ENCODE measurements at regions not wholly inside any gene's neighbourhood (a gene's known extent, or its start where the extent isn't known, plus 50 kb on each side); places are given as distances from the start of the nearest gene placed in this dataset.
A peak's percentile ranks its signal among the peaks of the same experiment; 100 is the strongest.

DNA sequence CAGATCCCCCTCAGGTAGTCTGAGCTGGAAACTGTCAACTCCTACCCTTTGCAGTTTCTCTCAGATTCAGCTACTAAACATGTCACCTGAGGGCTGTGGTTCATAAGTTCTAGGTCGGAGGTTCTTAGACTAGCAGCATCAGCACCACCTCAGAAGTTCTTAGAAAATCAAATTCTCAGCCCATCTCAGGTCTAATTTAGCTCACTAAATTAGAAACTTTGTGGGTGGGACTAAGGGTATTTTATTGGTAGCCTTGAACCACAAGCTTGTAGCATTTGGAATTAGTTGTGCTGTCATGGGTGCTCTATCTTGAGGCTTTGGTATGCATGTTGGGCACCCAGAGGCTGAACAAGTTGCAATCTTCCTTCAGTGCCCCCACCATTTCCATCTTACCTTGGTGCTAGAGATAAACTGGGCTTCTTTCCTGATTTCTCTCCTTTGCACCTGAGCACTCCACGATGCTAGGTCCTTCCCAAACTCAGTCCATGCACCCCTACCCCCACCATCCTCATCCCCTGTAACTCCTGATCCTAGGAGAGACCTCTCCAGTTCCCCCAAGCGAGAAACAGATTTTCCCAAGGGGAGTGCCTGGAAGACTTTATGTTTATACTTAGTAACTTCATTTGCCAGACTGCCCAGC is 54.2 kb downstream of the S1PR1 start:
- H3K27me3 ChIP-seq (ENCODE audit: insufficient read depth, low read length): no peaks in the 10 kb centered on the region
- no peaks in the 10 kb centered on the region for H3K9me3 ChIP-seq (ENCODE audit: low read depth, low read length)
- H3K4me3 ChIP-seq (ENCODE audit: low read length): no peak overlapping the region
- peaks cover 58% of the 10 kb centered on the region for H3K4me1 ChIP-seq (ENCODE audit: insufficient read depth, low read length)

DNA sequence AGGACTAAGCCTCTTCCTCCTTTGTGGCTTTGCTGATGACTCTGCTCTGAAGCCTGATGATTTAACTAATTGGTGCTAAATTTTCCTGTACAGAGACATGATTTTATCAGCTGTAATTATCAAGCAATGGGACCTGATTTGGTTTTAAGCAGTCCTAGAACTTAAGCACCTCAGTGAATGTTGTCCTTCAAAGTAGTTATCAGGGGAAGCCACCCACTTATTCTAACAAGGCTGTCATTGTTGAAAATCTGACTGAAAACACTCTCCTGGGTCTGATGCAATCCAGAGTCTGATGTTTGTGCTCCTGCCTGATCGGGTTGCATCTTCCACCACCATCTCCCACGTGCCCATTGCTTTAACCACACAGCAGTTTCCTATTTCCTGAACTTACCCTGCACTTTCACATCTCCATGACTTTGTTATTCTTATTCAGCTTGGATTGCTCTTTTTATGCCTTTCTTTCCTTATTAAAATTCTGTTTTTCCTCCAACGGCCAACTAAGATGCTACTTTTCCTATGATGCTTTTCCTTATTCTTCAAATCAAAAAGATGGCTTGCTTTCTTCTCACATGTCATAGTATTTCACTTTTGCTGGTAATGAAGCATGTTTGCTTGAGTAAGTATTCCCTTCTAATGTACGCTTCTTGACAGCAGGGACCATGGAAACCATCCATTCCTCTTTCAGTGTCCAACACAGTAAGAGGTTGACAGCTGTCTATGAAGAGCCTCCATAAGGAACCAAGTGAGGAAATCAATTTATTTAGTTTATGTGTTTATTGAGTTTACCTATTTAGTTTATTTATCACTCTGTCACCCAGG is 55.0 kb downstream of the S1PR1 start:
- Histone ChIP-seq H3K4me3 (ENCODE audit: low read length) (no peak overlapping the region), H3K9me3 (ENCODE audit: low read depth, low read length) (no peaks in the 10 kb centered on the region), H3K27me3 (ENCODE audit: insufficient read depth, low read length) (no peaks in the 10 kb centered on the region), H3K4me1 (ENCODE audit: insufficient read depth, low read length) (peaks cover 53% of the 10 kb centered on the region)

- H3K4me3 ChIP-seq (ENCODE audit: low read length): no peak overlapping the region
- H3K27me3 ChIP-seq (ENCODE audit: insufficient read depth, low read length): no peaks in the 10 kb centered on the region
- peaks cover 45% of the 10 kb centered on the region for H3K4me1 ChIP-seq (ENCODE audit: insufficient read depth, low read length)
- no peaks in the 10 kb centered on the region for H3K9me3 ChIP-seq (ENCODE audit: low read depth, low read length)
These were observed 56.7 kb downstream of the S1PR1 start for GRCh38 chr1:101293461-101294051.

DNA sequence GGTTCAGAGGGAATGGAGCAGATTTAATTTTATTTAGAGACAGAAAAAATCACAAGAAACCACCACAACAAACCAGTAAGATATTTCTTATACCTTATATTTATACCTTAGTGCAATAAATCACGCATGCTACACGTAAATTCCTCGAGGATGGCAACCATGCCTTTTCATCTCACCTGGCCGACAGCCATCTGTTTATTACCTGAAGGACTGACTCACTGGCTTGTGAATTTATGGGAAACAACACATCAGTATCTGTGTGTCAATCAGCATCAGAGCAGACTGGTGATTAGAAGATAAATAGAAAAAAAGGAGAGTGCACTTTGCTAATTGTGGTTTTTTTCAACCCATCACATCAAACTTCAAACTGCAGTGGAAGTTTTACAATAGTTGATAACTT is 58.4 kb downstream of the S1PR1 start:
- Histone ChIP-seq H3K4me1 (ENCODE audit: insufficient read depth, low read length) (peaks cover 43% of the 10 kb centered on the region), H3K9me3 (ENCODE audit: low read depth, low read length) (no peaks in the 10 kb centered on the region), H3K4me3 (ENCODE audit: low read length) (no peak overlapping the region), H3K27me3 (ENCODE audit: insufficient read depth, low read length) (no peaks in the 10 kb centered on the region)

DNA sequence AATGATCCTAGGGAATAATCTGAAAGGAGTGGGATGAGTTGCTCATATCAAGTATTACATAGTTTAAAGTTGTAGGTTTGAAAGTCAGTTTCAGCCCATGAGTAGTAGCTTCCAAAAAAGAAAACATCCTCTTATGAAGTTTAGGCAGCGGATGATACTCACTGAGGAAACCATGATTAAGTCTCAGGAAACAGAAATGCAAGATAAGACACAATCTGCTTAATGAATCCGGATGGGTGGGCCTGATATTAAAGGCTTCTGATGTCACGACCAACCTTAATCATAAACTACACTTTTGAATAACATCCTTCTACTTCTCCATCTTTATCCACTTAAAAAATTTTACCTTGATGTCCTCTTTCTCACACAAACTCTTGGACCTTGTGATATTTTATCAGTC is 61.8 kb downstream of the S1PR1 start:
- H3K27me3 ChIP-seq (ENCODE audit: insufficient read depth, low read length): no peaks in the 10 kb centered on the region
- H3K4me1 ChIP-seq (ENCODE audit: insufficient read depth, low read length): peaks cover 9% of the 10 kb centered on the region
- no peaks in the 10 kb centered on the region for H3K9me3 ChIP-seq (ENCODE audit: low read depth, low read length)
- H3K4me3 ChIP-seq (ENCODE audit: low read length): no peak overlapping the region

- no peaks in the 10 kb centered on the region for H3K27me3 ChIP-seq (ENCODE audit: insufficient read depth, low read length)
- H3K9me3 ChIP-seq (ENCODE audit: low read depth, low read length): no peaks in the 10 kb centered on the region
These were observed 62.3 kb downstream of the S1PR1 start for GRCh38 chr1:101299141-101299540.

GRCh38 chr1:101299710-101300109 is 62.9 kb downstream of the S1PR1 start:
- H3K4me3 ChIP-seq (ENCODE audit: low read length): no peak overlapping the region
- H3K4me1 ChIP-seq (ENCODE audit: insufficient read depth, low read length): peaks cover 4% of the 10 kb centered on the region
- H3K27me3 ChIP-seq (ENCODE audit: insufficient read depth, low read length): no peaks in the 10 kb centered on the region
- no peaks in the 10 kb centered on the region for H3K9me3 ChIP-seq (ENCODE audit: low read depth, low read length)

More at GRCh38 chr1:101299141-101299540, 62.3 kb downstream of the S1PR1 start:
- Histone ChIP-seq H3K4me3 (ENCODE audit: low read length) (no peak overlapping the region), H3K4me1 (ENCODE audit: insufficient read depth, low read length) (peaks cover 4% of the 10 kb centered on the region)

DNA sequence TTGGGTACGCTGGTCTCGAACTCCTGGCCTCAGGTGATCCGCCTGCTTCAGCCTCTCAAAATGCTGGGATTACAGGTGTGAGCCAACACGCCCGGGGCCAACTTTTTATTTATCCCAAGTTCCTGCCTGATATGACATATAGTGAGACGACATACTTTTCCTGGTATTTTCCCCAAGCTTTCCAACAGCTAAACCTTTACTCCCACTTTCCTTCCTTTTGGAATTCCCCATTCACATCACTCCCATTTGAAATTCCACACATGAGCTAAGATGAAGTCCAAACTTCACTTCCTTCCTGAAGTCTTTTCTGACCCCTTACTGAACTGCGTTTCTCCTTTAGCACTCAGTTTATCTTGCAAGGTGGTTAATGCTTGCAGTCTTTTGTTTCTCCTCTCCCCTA is 64.1 kb downstream of the S1PR1 start:
- H3K9me3 ChIP-seq (ENCODE audit: low read depth, low read length): no peaks in the 10 kb centered on the region
- peaks cover 4% of the 10 kb centered on the region for H3K4me1 ChIP-seq (ENCODE audit: insufficient read depth, low read length)
- no peak overlapping the region for H3K4me3 ChIP-seq (ENCODE audit: low read length)
- no peaks in the 10 kb centered on the region for H3K27me3 ChIP-seq (ENCODE audit: insufficient read depth, low read length)

DNA sequence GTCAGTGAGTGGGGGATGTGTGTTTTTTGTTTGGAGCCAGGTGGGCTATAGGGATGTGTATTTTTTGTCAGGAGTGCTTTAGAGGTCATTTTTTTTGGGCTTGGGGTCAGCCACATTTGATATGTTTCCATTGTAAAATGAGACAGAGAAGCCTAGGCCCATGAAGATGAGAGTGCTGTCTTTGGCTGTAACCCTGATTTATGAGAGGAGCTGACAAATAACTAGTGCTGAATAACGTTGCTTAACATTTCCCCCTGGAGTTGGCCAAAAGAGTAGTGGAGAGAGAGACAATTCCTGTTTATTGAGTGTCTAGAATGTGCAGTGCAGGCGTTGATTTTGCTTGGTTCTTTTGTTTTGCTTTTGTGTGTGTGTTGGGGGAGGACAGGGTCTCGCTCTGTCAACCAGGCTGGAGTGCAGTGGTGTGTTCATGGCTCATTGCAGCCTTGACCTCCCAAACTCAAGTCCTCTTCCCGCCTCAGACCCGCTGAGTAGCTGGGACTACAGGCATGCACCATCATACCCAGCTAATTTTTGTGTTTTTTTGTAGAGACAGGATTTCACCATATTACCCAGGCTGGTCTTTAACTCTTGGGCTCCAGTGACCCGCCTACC is 64.7 kb downstream of the S1PR1 start:
- Histone ChIP-seq H3K9me3 (ENCODE audit: low read depth, low read length) (no peaks in the 10 kb centered on the region), H3K4me1 (ENCODE audit: insufficient read depth, low read length) (peaks cover 4% of the 10 kb centered on the region), H3K4me3 (ENCODE audit: low read length) (no peak overlapping the region)

DNA sequence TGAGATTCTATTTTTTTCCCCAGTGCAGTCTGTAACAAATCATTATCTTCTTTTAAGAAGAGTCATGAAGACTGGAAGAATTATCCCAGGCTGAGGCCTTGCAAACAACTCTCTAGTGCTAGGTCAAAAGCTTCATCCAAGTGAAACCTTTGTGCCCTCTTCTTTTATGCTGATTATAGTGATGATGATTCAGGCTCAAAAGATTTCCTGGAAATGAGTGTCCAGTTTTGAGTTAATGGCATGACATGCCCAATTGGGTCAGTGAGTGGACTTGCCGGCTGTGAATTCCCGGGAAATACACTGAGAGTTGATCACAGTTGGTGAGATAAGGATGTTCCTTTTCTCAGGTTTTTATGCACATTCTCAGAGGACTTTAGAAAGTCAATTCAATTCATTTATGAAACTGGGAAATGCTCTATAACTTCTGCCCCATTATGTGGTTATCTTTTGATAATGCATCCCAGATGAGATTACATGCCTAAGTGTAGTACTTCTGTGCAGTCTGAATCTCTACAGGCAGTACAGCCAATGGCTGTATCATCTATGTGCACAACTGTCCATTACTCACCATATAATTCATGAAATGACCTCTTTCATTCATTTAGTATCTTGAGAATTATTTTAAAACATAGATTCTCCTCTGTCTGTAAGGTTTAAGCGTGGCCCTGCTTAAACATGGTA is 66.2 kb downstream of the S1PR1 start:
- H3K4me1 ChIP-seq (ENCODE audit: insufficient read depth, low read length): peaks cover 9% of the 10 kb centered on the region
- H3K9me3 ChIP-seq (ENCODE audit: low read depth, low read length): no peaks in the 10 kb centered on the region
- H3K27me3 ChIP-seq (ENCODE audit: insufficient read depth, low read length): no peaks in the 10 kb centered on the region
- H3K4me3 ChIP-seq (ENCODE audit: low read length): no peak overlapping the region

More for the DNA sequence above, 64.7 kb downstream of the S1PR1 start:
- no peaks in the 10 kb centered on the region for H3K27me3 ChIP-seq (ENCODE audit: insufficient read depth, low read length)

DNA sequence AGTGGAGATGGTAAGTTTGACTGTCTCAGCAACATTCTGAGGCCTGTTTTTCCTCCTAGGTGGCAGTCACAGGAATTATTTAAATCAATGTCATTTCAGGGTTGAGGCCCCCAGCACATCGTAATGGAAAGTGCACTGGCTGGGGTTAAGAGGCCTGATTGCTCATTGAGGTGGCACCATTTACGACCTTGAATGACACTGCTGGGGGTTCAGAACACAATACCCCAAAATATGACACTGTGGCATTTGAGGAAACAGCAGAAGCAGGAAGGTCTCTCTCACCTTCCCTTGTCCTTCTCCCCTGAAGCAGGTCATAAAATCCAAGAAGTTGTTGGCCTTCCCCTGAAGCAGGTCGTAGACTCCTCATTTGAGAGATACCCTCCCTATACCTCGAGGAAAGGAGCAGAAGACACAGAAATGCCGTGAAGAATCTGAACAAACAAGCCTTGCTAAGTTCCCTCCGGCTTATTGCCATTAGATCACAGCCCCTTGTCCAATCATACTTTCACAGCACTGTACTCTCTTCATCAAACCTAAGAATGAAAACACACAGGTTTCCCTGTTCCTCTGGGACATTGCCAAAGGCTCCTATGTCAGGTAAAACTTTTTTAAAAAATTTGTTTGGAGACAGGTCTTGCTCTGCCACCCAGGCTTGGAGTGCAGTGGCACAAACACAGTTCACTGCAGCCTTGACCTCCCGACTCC is 71.3 kb downstream of the S1PR1 start:
- H3K4me3 ChIP-seq (ENCODE audit: low read length): no peak overlapping the region
- H3K9me3 ChIP-seq (ENCODE audit: low read depth, low read length): no peaks in the 10 kb centered on the region
- peaks cover 51% of the 10 kb centered on the region for H3K4me1 ChIP-seq (ENCODE audit: insufficient read depth, low read length)
- no peaks in the 10 kb centered on the region for H3K27me3 ChIP-seq (ENCODE audit: insufficient read depth, low read length)

DNA sequence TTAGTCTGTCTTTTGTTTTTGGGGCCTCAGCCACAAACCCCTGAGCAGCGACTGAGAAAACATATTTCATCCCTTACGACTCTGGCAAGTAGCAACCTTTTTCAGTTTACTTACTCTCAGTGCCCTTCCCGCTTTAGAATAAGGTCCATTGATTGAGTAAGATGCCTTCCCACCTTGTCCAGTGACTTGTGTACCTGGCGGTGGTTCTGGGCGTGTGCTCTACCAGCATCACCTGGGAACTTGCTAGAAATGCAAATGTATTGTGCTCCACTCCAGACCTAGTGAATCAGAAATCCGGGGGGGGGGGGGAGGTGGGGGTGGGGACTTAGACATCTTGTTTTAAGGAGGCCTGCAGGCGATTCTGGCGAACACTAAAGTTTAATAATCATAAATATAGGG is 72.1 kb downstream of the S1PR1 start:
- no peaks in the 10 kb centered on the region for H3K27me3 ChIP-seq (ENCODE audit: insufficient read depth, low read length)
- H3K4me3 ChIP-seq (ENCODE audit: low read length): no peak overlapping the region
- H3K4me1 ChIP-seq (ENCODE audit: insufficient read depth, low read length): peaks cover 51% of the 10 kb centered on the region

DNA sequence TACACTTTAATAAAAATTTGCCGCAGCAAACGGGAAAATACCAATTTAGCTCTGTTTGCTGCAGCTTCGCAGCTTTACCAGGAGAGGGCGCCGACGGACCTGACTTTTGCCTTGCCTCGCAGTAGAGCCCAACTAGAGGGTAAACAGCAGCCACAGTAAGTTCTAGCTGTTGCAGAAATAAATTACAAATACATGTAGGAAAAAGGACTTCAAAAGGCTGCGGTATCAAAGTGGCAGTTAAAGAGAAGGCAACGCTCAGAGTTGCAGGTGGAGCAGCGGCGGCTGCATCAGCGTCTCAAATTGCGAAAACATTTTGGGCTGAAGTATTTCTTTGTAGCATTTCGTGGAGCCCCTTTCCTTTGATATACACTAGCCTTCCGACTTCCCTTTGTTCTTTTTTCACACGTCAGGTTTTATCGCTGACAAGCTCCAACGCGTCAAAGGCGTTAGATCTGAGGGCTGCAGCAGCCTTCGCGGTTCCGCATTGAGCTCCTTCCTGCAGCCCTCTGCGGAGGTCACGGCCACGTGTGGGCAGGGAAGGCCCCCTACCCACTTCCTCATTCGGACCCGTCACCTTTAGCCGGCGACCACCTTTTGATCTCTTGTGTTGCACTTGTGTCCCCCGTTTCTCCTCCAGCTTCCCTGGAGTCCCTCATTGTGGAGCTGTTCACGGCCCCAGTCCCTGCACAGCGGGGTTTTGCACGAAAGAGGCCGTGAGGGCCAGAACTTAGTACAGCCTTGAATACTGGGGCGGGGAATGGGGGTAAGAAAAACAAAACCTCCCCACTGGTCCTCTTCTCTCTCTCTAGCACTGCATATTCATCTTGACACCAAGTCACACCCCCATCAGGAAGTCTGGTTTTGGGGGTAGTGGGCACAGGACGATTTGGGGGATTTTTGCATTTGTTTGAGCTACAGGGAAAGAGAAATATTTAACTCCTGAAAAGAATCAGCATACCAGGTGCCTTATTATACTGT is 72.8 kb downstream of the S1PR1 start:
- peaks cover 51% of the 10 kb centered on the region for H3K4me1 ChIP-seq (ENCODE audit: insufficient read depth, low read length)
- H3K27me3 ChIP-seq (ENCODE audit: insufficient read depth, low read length): no peaks in the 10 kb centered on the region
- H3K9me3 ChIP-seq (ENCODE audit: low read depth, low read length): no peaks in the 10 kb centered on the region
- peak overlapping the region; percentile 31 for H3K4me3 ChIP-seq (ENCODE audit: low read length)

More for the DNA sequence above, 72.1 kb downstream of the S1PR1 start:
- no peaks in the 10 kb centered on the region for H3K9me3 ChIP-seq (ENCODE audit: low read depth, low read length)

Data from mononuclear cell (primary cell).